Testis (tissue), 2 donors: ENCODE measurements at regions not wholly inside any gene's neighbourhood (a gene's known extent, or its start where the extent isn't known, plus 50 kb on each side); places are given as distances from the start of the nearest gene placed in this dataset.

Experiments
- POLR2A ChIP-seq: fragments of 450-650 bp; IDR thresholded peaks from one replicate; pipeline ENCODE4 v1.6.1; 2017; ENCODE audit warnings: antibody characterized with exemption, mild to moderate bottlenecking, moderate library complexity
- TF ChIP-seq, protein P1 (sequence below), 3 experiments: fragments of 450-650 bp in 2 of 3; fragments of 200-600 bp in 1 of 3; sonication (generic) in 1 of 3; IDR thresholded peaks; one replicate each; pipeline ENCODE4 v1.5.1; 2016 to 2019; ENCODE audit warnings: antibody characterized with exemption in 3 of 3, mild to moderate bottlenecking in 2 of 3, moderate library complexity in 1 of 3

GRCh38 chr20:9018346-9018745 is 50.5 kb upstream of the PLCB4 start:
- TF ChIP-seq, protein P1, sequence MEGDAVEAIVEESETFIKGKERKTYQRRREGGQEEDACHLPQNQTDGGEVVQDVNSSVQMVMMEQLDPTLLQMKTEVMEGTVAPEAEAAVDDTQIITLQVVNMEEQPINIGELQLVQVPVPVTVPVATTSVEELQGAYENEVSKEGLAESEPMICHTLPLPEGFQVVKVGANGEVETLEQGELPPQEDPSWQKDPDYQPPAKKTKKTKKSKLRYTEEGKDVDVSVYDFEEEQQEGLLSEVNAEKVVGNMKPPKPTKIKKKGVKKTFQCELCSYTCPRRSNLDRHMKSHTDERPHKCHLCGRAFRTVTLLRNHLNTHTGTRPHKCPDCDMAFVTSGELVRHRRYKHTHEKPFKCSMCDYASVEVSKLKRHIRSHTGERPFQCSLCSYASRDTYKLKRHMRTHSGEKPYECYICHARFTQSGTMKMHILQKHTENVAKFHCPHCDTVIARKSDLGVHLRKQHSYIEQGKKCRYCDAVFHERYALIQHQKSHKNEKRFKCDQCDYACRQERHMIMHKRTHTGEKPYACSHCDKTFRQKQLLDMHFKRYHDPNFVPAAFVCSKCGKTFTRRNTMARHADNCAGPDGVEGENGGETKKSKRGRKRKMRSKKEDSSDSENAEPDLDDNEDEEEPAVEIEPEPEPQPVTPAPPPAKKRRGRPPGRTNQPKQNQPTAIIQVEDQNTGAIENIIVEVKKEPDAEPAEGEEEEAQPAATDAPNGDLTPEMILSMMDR (IDR thresholded peaks at IDR 0.05), result no peak
- no peak for TF ChIP-seq POLR2A
